CD14-positive monocyte (primary cell): ENCODE measurements at regions not wholly inside any gene's neighbourhood (a gene's known extent, or its start where the extent isn't known, plus 50 kb on each side); places are given as distances from the start of the nearest gene placed in this dataset.

Experiments
- DNase-seq, 3 donors: peaks; one replicate each; pipeline ENCODE4 v3.0.0-alpha.2; 2011 to 2022
- H2AFZ ChIP-seq: 2 replicates; pipeline ENCODE4 v1.6.0; 2012; ENCODE audit warnings: mild to moderate bottlenecking, low read depth, low read length, inconsistent platforms; ENCODE audit not compliant: insufficient read depth, poor library complexity, severe bottlenecking
- H3K27ac ChIP-seq, 2 donors: 1 replicate in 1 of 2; 2 replicates in 1 of 2; pipeline ENCODE4 v1.5.1; 2012 to 2013; ENCODE audit warnings: low read length in 2 of 2, control low read depth in 1 of 2, inconsistent platforms in 1 of 2, low read depth in 1 of 2, mild to moderate bottlenecking in 1 of 2
- H3K27me3 ChIP-seq, 2 donors: one replicate each; pipeline versions ENCODE4 v1.6.0 to v1.6.1; 2011 to 2013; ENCODE audit warnings: low read length in 2 of 2; ENCODE audit not compliant: control insufficient read depth in 2 of 2, insufficient read depth in 2 of 2
- H3K36me3 ChIP-seq, 2 donors: replicated peaks in 1 of 2; 1 replicate in 1 of 2; 2 replicates in 1 of 2; pipeline versions ENCODE4 v1.5.1 to v1.6.1; 2012 to 2013; ENCODE audit warnings: low read length in 2 of 2, control low read depth in 1 of 2, inconsistent platforms in 1 of 2, mild to moderate bottlenecking in 1 of 2; ENCODE audit not compliant: insufficient read depth in 2 of 2, control insufficient read depth in 1 of 2
- H3K4me1 ChIP-seq, 2 donors: 1 replicate in 1 of 2; 2 replicates in 1 of 2; pipeline versions ENCODE4 v1.5.1 to v1.6.1; 2012 to 2013; ENCODE audit warnings: low read length in 2 of 2, control low read depth in 1 of 2, inconsistent platforms in 1 of 2, mild to moderate bottlenecking in 1 of 2, moderate library complexity in 1 of 2; ENCODE audit not compliant: insufficient read depth in 2 of 2, control insufficient read depth in 1 of 2
- H3K4me2 ChIP-seq: replicated peaks from 2 replicates; pipeline ENCODE3; 2012; ENCODE audit warnings: low read length, moderate library complexity, mild to moderate bottlenecking; ENCODE audit not compliant: poor library complexity, severe bottlenecking; ENCODE audit errors: extremely low read depth
- H3K4me3 ChIP-seq, 3 experiments: fragments of 200-600 bp in 1 of 3; sonication (generic) in 1 of 3; replicated peaks in 1 of 3; 1 replicate in 2 of 3; 2 replicates in 1 of 3; pipeline ENCODE4 v1.5.1; 2011 to 2013; ENCODE audit warnings: low read length in 3 of 3, mild to moderate bottlenecking in 3 of 3, control low read depth in 2 of 3, low read depth in 2 of 3, inconsistent platforms in 1 of 3, moderate library complexity in 1 of 3
- H3K79me2 ChIP-seq: 2 replicates; pipeline ENCODE4 v1.6.0; 2012; ENCODE audit warnings: mild to moderate bottlenecking, control low read depth, inconsistent platforms, low read length, moderate library complexity; ENCODE audit not compliant: insufficient read depth
- H3K9ac ChIP-seq: 2 replicates; pipeline ENCODE4 v1.6.0; 2017; ENCODE audit warnings: low read length, mild to moderate bottlenecking; ENCODE audit not compliant: insufficient read depth, poor library complexity, severe bottlenecking
- H3K9me3 ChIP-seq, 2 donors: replicated peaks in 1 of 2; 1 replicate in 1 of 2; 2 replicates in 1 of 2; pipeline versions ENCODE4 v1.5.1 to v1.6.1; 2012 to 2013; ENCODE audit warnings: low read length in 2 of 2, control low read depth in 1 of 2; ENCODE audit not compliant: control insufficient read depth in 1 of 2, insufficient read depth in 1 of 2
- H4K20me1 ChIP-seq: 2 replicates; pipeline ENCODE4 v1.6.0; 2012; ENCODE audit warnings: mild to moderate bottlenecking, low read length, control low read depth, moderate library complexity; ENCODE audit not compliant: insufficient read depth
- H3K27ac Mint-ChIP-seq, 7 donors: one replicate each; pipeline ENCODE4 v1.8.0; 2020; ENCODE audit warnings: mild to moderate bottlenecking in 7 of 7, mixed read lengths in 7 of 7, moderate library complexity in 6 of 7, inconsistent platforms in 2 of 7
- H3K27me3 Mint-ChIP-seq, 3 donors: one replicate each; pipeline ENCODE4 v1.8.0; 2021 to 2022; ENCODE audit warnings: low read depth in 3 of 3, mild to moderate bottlenecking in 3 of 3, mixed read lengths in 3 of 3, moderate library complexity in 3 of 3, inconsistent platforms in 1 of 3
- H3K36me3 Mint-ChIP-seq, 2 donors: one replicate each; pipeline ENCODE4 v1.8.0; 2020; ENCODE audit warnings: mixed read lengths in 2 of 2, inconsistent platforms in 1 of 2, mild to moderate bottlenecking in 1 of 2
- H3K4me1 Mint-ChIP-seq: one replicate; pipeline ENCODE4 v1.8.0; 2020; ENCODE audit warnings: mild to moderate bottlenecking, mixed read lengths
- H3K4me3 Mint-ChIP-seq, 2 donors: one replicate each; pipeline ENCODE4 v1.8.0; 2020; ENCODE audit warnings: mild to moderate bottlenecking in 2 of 2, mixed read lengths in 2 of 2, moderate library complexity in 1 of 2
- H3K9me3 Mint-ChIP-seq, 7 donors: one replicate each; pipeline ENCODE4 v1.8.0; 2020 to 2022; ENCODE audit warnings: mixed read lengths in 7 of 7, mild to moderate bottlenecking in 6 of 7, moderate library complexity in 6 of 7, inconsistent platforms in 2 of 7
- CTCF ChIP-seq: fragments of 200-600 bp; IDR thresholded peaks from one replicate; pipeline ENCODE4 v1.8.0; 2022; ENCODE audit warnings: antibody characterized with exemption, mild to moderate bottlenecking
- WGBS: methylation state at CpG from one replicate; pipeline ENCODE4 v1.1.5; 2013; ENCODE audit warnings: missing lambda C conversion rate; ENCODE audit not compliant: insufficient coverage; 5-methylcytosine and 5-hydroxymethylcytosine counted together
- intact Hi-C, 2 donors: fragments of 100-400 bp; cut with micrococcal nuclease; formaldehyde crosslinking; loops; one replicate each; pipeline versions ENCODE4 v1.15.0 to v1.15.1; 2023

GRCh38 chr15:89026167-89026566 is 62.1 kb upstream of the ABHD2 start:
- no peak for TF ChIP-seq CTCF
- H3K27me3 Mint-ChIP-seq: peaks cover 2 to 11% (median 2%) of the 10 kb centered on the region in 3 donors
- H2AFZ ChIP-seq: no peak overlapping the region

GRCh38 chr15:89028036-89028435 is 60.2 kb upstream of the ABHD2 start:
- Histone ChIP-seq H3K27me3 (no peaks in the 10 kb centered on the region), H2AFZ (no peak overlapping the region), H3K27ac (no peak overlapping the region), H3K4me2 (no peak overlapping the region), H3K4me1 (no peaks in the 10 kb centered on the region), H3K4me3 (no peak overlapping the region), H3K9me3 (peaks cover 7 to 9% of the 10 kb centered on the region in 2 donors), H3K9ac (no peak overlapping the region), H4K20me1 (no peaks in the 10 kb centered on the region), H3K79me2 (no peaks in the 10 kb centered on the region), H3K36me3 (no peaks in the 10 kb centered on the region)
- H3K27ac Mint-ChIP-seq: no peak overlapping the region
- no peaks in the 10 kb centered on the region for H3K36me3 Mint-ChIP-seq
- DNase-seq: no peak
- peaks cover 3 to 19% (median 7%) of the 10 kb centered on the region in 7 donors for H3K9me3 Mint-ChIP-seq
- intact Hi-C loops: no loop called here
- H3K4me1 Mint-ChIP-seq: no peaks in the 10 kb centered on the region
- no CpG with 5 or more reads among the region's 7 CpGs for WGBS
- peaks cover 0 to 11% (median 5%) of the 10 kb centered on the region in 3 donors for H3K27me3 Mint-ChIP-seq
- no peak for TF ChIP-seq CTCF
- no peak overlapping the region for H3K4me3 Mint-ChIP-seq

More at GRCh38 chr15:89026167-89026566, 62.1 kb upstream of the ABHD2 start:
- Histone ChIP-seq H3K27ac (no peak overlapping the region), H3K9ac (no peak overlapping the region), H3K4me1 (no peaks in the 10 kb centered on the region), H3K36me3 (no peaks in the 10 kb centered on the region), H3K79me2 (no peaks in the 10 kb centered on the region), H3K9me3 (no peaks in the 10 kb centered on the region), H3K4me3 (no peak overlapping the region), H3K4me2 (no peak overlapping the region), H4K20me1 (no peaks in the 10 kb centered on the region), H3K27me3 (no peaks in the 10 kb centered on the region)
- Mint-ChIP-seq H3K4me1 (no peaks in the 10 kb centered on the region), H3K4me3 (no peak overlapping the region), H3K27ac (no peak overlapping the region), H3K36me3 (no peaks in the 10 kb centered on the region), H3K9me3 (peaks cover 2 to 13% (median 7%) of the 10 kb centered on the region in 7 donors)
- intact Hi-C loops: no loop called here
- no peak for DNase-seq
